Astrocyte (in vitro differentiated cells and primary cell): ENCODE measurements at regions not wholly inside any gene's neighbourhood (a gene's known extent, or its start where the extent isn't known, plus 50 kb on each side); places are given as distances from the start of the nearest gene placed in this dataset.

Experiments
- DNase-seq: peaks from one replicate; pipeline ENCODE4 v3.0.0-alpha.2; 2010; ENCODE audit warnings: low read depth
- FAIRE-seq: peaks from 2 replicates; lab custom pipeline; 2011; peaks lifted over from hg19 to GRCh38; lab: Jason Lieb, UNC
- H2AFZ ChIP-seq: 2 replicates; pipeline ENCODE4 v1.6.0; 2012; ENCODE audit warnings: low read depth, low read length, inconsistent platforms
- H3K27ac ChIP-seq: 2 replicates; pipeline ENCODE4 v1.5.1; 2011; ENCODE audit warnings: low read depth, low read length, inconsistent platforms
- H3K27me3 ChIP-seq: 2 replicates; pipeline ENCODE4 v1.6.0; 2011; ENCODE audit warnings: low read length, inconsistent platforms; ENCODE audit not compliant: insufficient read depth
- H3K36me3 ChIP-seq: 2 replicates; pipeline ENCODE4 v1.5.1; 2011; ENCODE audit warnings: low read length, inconsistent platforms; ENCODE audit not compliant: insufficient read depth
- H3K4me1 ChIP-seq: 2 replicates; pipeline ENCODE4 v1.5.1; 2011; ENCODE audit warnings: low read length, inconsistent platforms; ENCODE audit not compliant: insufficient read depth
- H3K4me2 ChIP-seq: 2 replicates; pipeline ENCODE4 v1.6.0; 2012; ENCODE audit warnings: low read length, inconsistent platforms
- H3K4me3 ChIP-seq: 2 replicates; pipeline ENCODE4 v1.5.1; 2011; ENCODE audit warnings: low read depth, mild to moderate bottlenecking, low read length, inconsistent platforms; ENCODE audit not compliant: insufficient read depth
- H3K79me2 ChIP-seq: 2 replicates; pipeline ENCODE4 v1.6.0; 2012; ENCODE audit warnings: mild to moderate bottlenecking, low read length, inconsistent platforms; ENCODE audit not compliant: insufficient read depth
- H3K9ac ChIP-seq: 2 replicates; pipeline ENCODE4 v1.6.0; 2012; ENCODE audit warnings: mild to moderate bottlenecking, low read length, inconsistent platforms
- H3K9me3 ChIP-seq: 2 replicates; pipeline ENCODE4 v1.5.1; 2012; ENCODE audit warnings: low read depth, mild to moderate bottlenecking, low read length, inconsistent platforms; ENCODE audit not compliant: insufficient read depth
- H4K20me1 ChIP-seq: 2 replicates; pipeline ENCODE4 v1.6.0; 2012; ENCODE audit warnings: low read length, inconsistent platforms; ENCODE audit not compliant: insufficient read depth
- H3K27ac Mint-ChIP-seq: one replicate; pipeline ENCODE4 v1.8.0; 2021; ENCODE audit warnings: mild to moderate bottlenecking, mixed read lengths; ENCODE audit not compliant: unreplicated experiment
- H3K27me3 Mint-ChIP-seq: one replicate; pipeline ENCODE4 v1.8.0; 2021; ENCODE audit warnings: low read depth, mixed read lengths; ENCODE audit not compliant: unreplicated experiment
- H3K36me3 Mint-ChIP-seq: one replicate; pipeline ENCODE4 v1.8.0; 2021; ENCODE audit warnings: low read depth, mixed read lengths; ENCODE audit not compliant: unreplicated experiment
- H3K4me1 Mint-ChIP-seq: one replicate; pipeline ENCODE4 v1.8.0; 2021; ENCODE audit warnings: low read depth, mixed read lengths; ENCODE audit not compliant: unreplicated experiment
- H3K4me3 Mint-ChIP-seq: one replicate; pipeline ENCODE4 v1.8.0; 2021; ENCODE audit warnings: mild to moderate bottlenecking, moderate library complexity, mixed read lengths; ENCODE audit not compliant: unreplicated experiment
- H3K9me3 Mint-ChIP-seq: one replicate; pipeline ENCODE4 v1.8.0; 2021; ENCODE audit warnings: mild to moderate bottlenecking, mixed read lengths; ENCODE audit not compliant: unreplicated experiment
- CTCF ChIP-seq: IDR thresholded peaks from 2 replicates; pipeline ENCODE4 v1.5.1; 2011; ENCODE audit warnings: low read depth, mild to moderate bottlenecking, inconsistent platforms, low read length, moderate library complexity; ENCODE audit not compliant: insufficient read depth
- EZH2 ChIP-seq: IDR thresholded peaks from 2 replicates; pipeline ENCODE4 v1.6.1; 2012; ENCODE audit warnings: mild to moderate bottlenecking, low read length, inconsistent platforms; ENCODE audit not compliant: insufficient read depth

- peaks cover 6% of the 10 kb centered on the region for H3K9me3 Mint-ChIP-seq
Observed at GRCh38 chr7:21370283-21370982, 57.5 kb upstream of the SP4 start.

GRCh38 chr7:21371360-21371759 lies 56.5 kb upstream of the SP4 start:
- no peaks in the 10 kb centered on the region for H3K9me3 ChIP-seq
- Mint-ChIP-seq H3K27me3 (no peaks in the 10 kb centered on the region), H3K9me3 (peaks cover 2% of the 10 kb centered on the region), H3K36me3 (no peaks in the 10 kb centered on the region), H3K27ac (no peak overlapping the region), H3K4me1 (peaks cover 14% of the 10 kb centered on the region), H3K4me3 (no peak overlapping the region)
- H3K4me2 ChIP-seq, result no peak overlapping the region
- FAIRE-seq (no peak), DNase-seq (no peak)
- H3K36me3 ChIP-seq, result no peaks in the 10 kb centered on the region
- H3K79me2 ChIP-seq, result no peaks in the 10 kb centered on the region
- peak overlapping the region; percentile 18 for H2AFZ ChIP-seq
- no peaks in the 10 kb centered on the region for H3K4me1 ChIP-seq
- H3K9ac ChIP-seq, result no peak overlapping the region
- no peaks in the 10 kb centered on the region for H4K20me1 ChIP-seq
- no peak overlapping the region for H3K27ac ChIP-seq
- no peak for TF ChIP-seq CTCF
- TF ChIP-seq EZH2, result no peak
- H3K27me3 ChIP-seq, result no peaks in the 10 kb centered on the region
- H3K4me3 ChIP-seq, result no peak overlapping the region

More at GRCh38 chr7:21370283-21370982, 57.5 kb upstream of the SP4 start:
- H2AFZ ChIP-seq, result no peak overlapping the region
- H3K4me3 ChIP-seq, result no peak overlapping the region
- no peak for FAIRE-seq
- no peak overlapping the region for H3K4me2 ChIP-seq
- H3K9me3 ChIP-seq, result no peaks in the 10 kb centered on the region
- Mint-ChIP-seq H3K27me3 (no peaks in the 10 kb centered on the region), H3K4me3 (no peak overlapping the region), H3K27ac (no peak overlapping the region), H3K36me3 (no peaks in the 10 kb centered on the region), H3K4me1 (peaks cover 22% of the 10 kb centered on the region)
- TF ChIP-seq CTCF (no peak), EZH2 (no peak)
- no peak overlapping the region for H3K27ac ChIP-seq
- H3K79me2 ChIP-seq, result no peaks in the 10 kb centered on the region
- H3K27me3 ChIP-seq, result no peaks in the 10 kb centered on the region
- no peak overlapping the region for H3K9ac ChIP-seq
- no peak for DNase-seq
- H3K4me1 ChIP-seq, result no peaks in the 10 kb centered on the region
- no peaks in the 10 kb centered on the region for H3K36me3 ChIP-seq
- H4K20me1 ChIP-seq, result no peaks in the 10 kb centered on the region

GRCh38 chr7:21373031-21373430 lies 54.9 kb upstream of the SP4 start:
- no peaks in the 10 kb centered on the region for H3K79me2 ChIP-seq
- no peaks in the 10 kb centered on the region for H3K27me3 Mint-ChIP-seq

More at GRCh38 chr7:21373031-21373430, 54.9 kb upstream of the SP4 start:
- DNase-seq (no peak), FAIRE-seq (no peak)
- H3K27me3 ChIP-seq, result no peaks in the 10 kb centered on the region
- Mint-ChIP-seq H3K9me3 (peaks cover 2% of the 10 kb centered on the region), H3K36me3 (no peaks in the 10 kb centered on the region), H3K4me1 (peaks cover 8% of the 10 kb centered on the region), H3K27ac (no peak overlapping the region), H3K4me3 (no peak overlapping the region)
- no peak overlapping the region for H3K4me2 ChIP-seq
- H4K20me1 ChIP-seq, result no peaks in the 10 kb centered on the region
- TF ChIP-seq CTCF (no peak), EZH2 (no peak)
- no peaks in the 10 kb centered on the region for H3K4me1 ChIP-seq
- no peaks in the 10 kb centered on the region for H3K9me3 ChIP-seq
- H3K36me3 ChIP-seq, result no peaks in the 10 kb centered on the region
- no peak overlapping the region for H2AFZ ChIP-seq
- no peak overlapping the region for H3K9ac ChIP-seq
- no peak overlapping the region for H3K27ac ChIP-seq
- no peak overlapping the region for H3K4me3 ChIP-seq
